Activated CD4-positive, alpha-beta T cell treated with anti-CD3 and anti-CD28 coated beads for 36 hours (primary cell): ENCODE measurements at regions not wholly inside any gene's neighbourhood (a gene's known extent, or its start where the extent isn't known, plus 50 kb on each side); places are given as distances from the start of the nearest gene placed in this dataset.

Source experiments
- ATAC-seq: fragments of 200-7000 bp; cut with Tn5 transposase; one replicate; pipeline ENCODE4 v1.10.0; 2021; ENCODE audit warnings: mild to moderate bottlenecking, moderate library complexity
- CTCF ChIA-PET: fragments of 350-600 bp; sonication (Branson Sonifier 250); formaldehyde crosslinking; loops from one replicate; lab custom pipeline; 2021; ENCODE audit warnings: antibody characterized with exemption; lab: Charles Lee
- POLR2A ChIA-PET: fragments of 350-600 bp; sonication (Branson Sonifier 250); formaldehyde crosslinking; loops from one replicate; lab custom pipeline; 2021; ENCODE audit warnings: antibody characterized with exemption, inconsistent platforms; lab: Charles Lee
- DNase-seq: peaks from one replicate; pipeline ENCODE4 v3.0.0-alpha.2; 2020
- H3K27ac Mint-ChIP-seq: one replicate; pipeline ENCODE4 v1.8.0; 2021; ENCODE audit warnings: mixed read lengths
- H3K27me3 Mint-ChIP-seq: one replicate; pipeline ENCODE4 v1.8.0; 2021; ENCODE audit warnings: mixed read lengths
- H3K36me3 Mint-ChIP-seq: one replicate; pipeline ENCODE4 v1.8.0; 2021; ENCODE audit warnings: low read depth, mixed read lengths
- H3K4me1 Mint-ChIP-seq: one replicate; pipeline ENCODE4 v1.8.0; 2021; ENCODE audit warnings: mixed read lengths
- H3K4me3 Mint-ChIP-seq: one replicate; pipeline ENCODE4 v1.8.0; 2021; ENCODE audit warnings: mild to moderate bottlenecking, moderate library complexity, mixed read lengths
- H3K9me3 Mint-ChIP-seq: one replicate; pipeline ENCODE4 v1.8.0; 2021; ENCODE audit warnings: low read depth, mixed read lengths
- intact Hi-C, 2 experiments: fragments of 100-400 bp; cut with DNase I in 1 of 2; cut with micrococcal nuclease in 1 of 2; formaldehyde crosslinking; loops; one replicate each; pipeline versions ENCODE4 v1.14.2 to v1.15.1; 2022 to 2024; cut with DNase I, micrococcal nuclease

GRCh38 chr7:67392596-67393438 lies 396.2 kb downstream of the TYW1 start:
- POLR2A ChIA-PET: no interaction called here
- intact Hi-C loops: no loop called here
- H3K9me3 Mint-ChIP-seq: peaks cover 4% of the 10 kb centered on the region
- ATAC-seq: no peak
- no peaks in the 10 kb centered on the region for H3K27me3 Mint-ChIP-seq
- H3K4me3 Mint-ChIP-seq: no peak overlapping the region
- no peaks in the 10 kb centered on the region for H3K36me3 Mint-ChIP-seq
- CTCF ChIA-PET: no interaction called here
- no peak for DNase-seq
- H3K4me1 Mint-ChIP-seq: no peaks in the 10 kb centered on the region
- H3K27ac Mint-ChIP-seq: no peak overlapping the region

DNA sequence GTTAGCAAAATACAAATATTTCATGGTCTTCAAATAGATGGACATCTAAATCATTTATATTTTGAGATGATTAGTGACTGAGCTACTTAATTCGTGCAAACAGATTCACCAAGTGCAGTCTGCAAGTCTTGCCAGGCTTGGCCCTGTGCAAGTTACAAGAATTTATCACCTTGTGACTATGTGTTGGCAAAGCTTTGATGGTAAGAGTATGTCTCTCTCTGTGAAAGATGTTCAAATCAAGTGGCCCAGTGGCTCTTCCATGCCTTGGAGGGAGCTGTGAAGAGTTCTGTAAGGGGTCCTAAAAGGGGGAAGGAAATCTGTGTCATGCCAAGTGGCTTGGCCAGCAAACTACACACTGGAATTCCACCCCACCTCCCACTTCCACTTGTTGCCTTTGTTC lies 397.3 kb downstream of the TYW1 start:
- Mint-ChIP-seq H3K27ac (no peak overlapping the region), H3K4me3 (no peak overlapping the region), H3K36me3 (no peaks in the 10 kb centered on the region), H3K4me1 (no peaks in the 10 kb centered on the region), H3K27me3 (no peaks in the 10 kb centered on the region), H3K9me3 (peaks cover 6% of the 10 kb centered on the region)
- intact Hi-C loops: no loop called here
- ATAC-seq (no peak), DNase-seq (no peak)
- POLR2A ChIA-PET: no interaction called here
- CTCF ChIA-PET: no interaction called here

DNA sequence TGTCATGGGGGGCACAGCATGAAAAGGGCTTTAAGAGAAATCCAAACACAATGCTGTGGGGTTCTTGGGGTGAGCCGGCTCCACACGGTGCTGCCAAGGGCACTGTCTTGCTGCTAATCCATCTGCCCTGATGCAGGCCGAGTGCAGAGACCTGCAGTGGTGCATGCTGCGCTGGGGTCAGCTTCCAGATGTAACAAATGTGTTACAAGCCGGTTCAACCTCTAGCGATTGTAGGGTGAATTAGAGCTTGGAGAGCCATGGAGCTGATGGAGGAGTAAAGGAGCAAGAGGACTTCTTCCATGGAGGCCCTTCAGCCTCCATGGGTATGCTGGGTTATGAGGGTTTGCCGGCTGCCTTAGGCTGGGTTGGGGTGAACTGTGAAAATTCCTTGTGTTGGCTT lies 402.3 kb downstream of the TYW1 start:
- no peak for ATAC-seq
- ChIA-PET POLR2A (no interaction called here), CTCF (no interaction called here)
- no peaks in the 10 kb centered on the region for H3K4me1 Mint-ChIP-seq
- H3K9me3 Mint-ChIP-seq: peaks cover 6% of the 10 kb centered on the region
- intact Hi-C loops: no loop called here
- no peaks in the 10 kb centered on the region for H3K36me3 Mint-ChIP-seq
- no peak overlapping the region for H3K27ac Mint-ChIP-seq
- H3K4me3 Mint-ChIP-seq: no peak overlapping the region
- no peak for DNase-seq
- H3K27me3 Mint-ChIP-seq: no peaks in the 10 kb centered on the region

DNA sequence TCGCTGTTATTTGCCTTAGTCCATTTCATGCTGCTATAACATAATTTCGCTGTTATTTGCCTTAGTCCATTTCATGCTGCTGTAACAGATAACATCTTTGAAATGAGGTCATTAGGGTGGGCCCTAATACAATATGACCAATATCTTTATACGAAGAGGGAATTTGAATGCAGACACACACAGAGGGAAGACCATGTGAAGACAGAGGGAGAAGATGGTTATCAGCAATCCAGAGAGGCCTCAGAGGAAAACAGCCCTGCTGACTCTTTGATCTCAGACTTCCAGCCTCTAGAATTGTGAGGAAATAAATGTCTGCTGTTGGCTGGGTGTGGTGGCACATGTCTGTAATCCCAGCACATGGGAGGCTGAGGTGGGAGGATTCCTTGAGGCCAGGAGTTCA lies 404.9 kb downstream of the TYW1 start:
- no peak for DNase-seq
- CTCF ChIA-PET: no interaction called here
- Mint-ChIP-seq H3K4me3 (no peak overlapping the region), H3K27ac (no peak overlapping the region), H3K27me3 (peaks cover 2% of the 10 kb centered on the region), H3K4me1 (no peaks in the 10 kb centered on the region), H3K36me3 (no peaks in the 10 kb centered on the region), H3K9me3 (peaks cover 6% of the 10 kb centered on the region)
- ATAC-seq: no peak
- POLR2A ChIA-PET: no interaction called here
- intact Hi-C loops: no loop called here

DNA sequence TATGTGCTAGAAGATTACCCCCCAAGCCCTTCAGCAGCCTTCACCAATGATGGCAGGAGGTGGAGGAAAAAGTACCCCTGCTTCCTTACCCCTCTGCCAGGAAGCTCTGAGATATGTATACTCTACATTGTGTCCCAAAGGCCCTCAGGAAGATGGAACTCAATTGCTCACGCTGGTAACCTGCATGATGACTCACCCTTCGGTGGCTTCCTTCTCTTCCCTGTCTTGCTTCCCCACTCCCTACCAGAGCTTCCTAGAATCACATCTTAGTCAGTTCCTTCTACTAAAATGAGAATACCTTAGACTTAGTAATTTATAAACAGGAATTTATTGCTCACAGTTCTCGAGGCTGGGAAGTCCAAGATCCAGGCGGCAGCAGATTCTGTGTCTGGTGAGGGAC lies 405.6 kb downstream of the TYW1 start:
- Mint-ChIP-seq H3K4me3 (no peak overlapping the region), H3K27ac (no peak overlapping the region), H3K9me3 (peaks cover 4% of the 10 kb centered on the region), H3K4me1 (no peaks in the 10 kb centered on the region), H3K36me3 (no peaks in the 10 kb centered on the region), H3K27me3 (peaks cover 2% of the 10 kb centered on the region)
- intact Hi-C loops: no loop called here
- ChIA-PET POLR2A (no interaction called here), CTCF (interaction anchor here (0.6 kb wide), 1 partner anchor 511 kb away, joined by 3 read pairs; no protein-coding TSS in a partner anchor)
- ATAC-seq: no peak
- no peak for DNase-seq

- Mint-ChIP-seq H3K4me1 (no peaks in the 10 kb centered on the region), H3K9me3 (no peaks in the 10 kb centered on the region), H3K4me3 (no peak overlapping the region), H3K27ac (no peak overlapping the region), H3K36me3 (no peaks in the 10 kb centered on the region), H3K27me3 (peaks cover 5% of the 10 kb centered on the region)
- ChIA-PET CTCF (interaction anchor here (0.8 kb wide), 1 partner anchor 30 kb away, joined by 4 read pairs; no protein-coding TSS in a partner anchor), POLR2A (no interaction called here)
- no peak for DNase-seq
- intact Hi-C loops: no loop called here
- ATAC-seq: no peak
These were observed 410.3 kb downstream of the TYW1 start for GRCh38 chr7:67406976-67407375.

- no peaks in the 10 kb centered on the region for H3K9me3 Mint-ChIP-seq
- intact Hi-C loops: no loop called here
- DNase-seq: no peak
- H3K36me3 Mint-ChIP-seq: no peaks in the 10 kb centered on the region
- ATAC-seq: no peak
- no peaks in the 10 kb centered on the region for H3K4me1 Mint-ChIP-seq
- H3K4me3 Mint-ChIP-seq: no peak overlapping the region
- peaks cover 5% of the 10 kb centered on the region for H3K27me3 Mint-ChIP-seq
- no peak overlapping the region for H3K27ac Mint-ChIP-seq
- ChIA-PET POLR2A (no interaction called here), CTCF (interaction anchor here (0.8 kb wide), 1 partner anchor 30 kb away, joined by 4 read pairs; no protein-coding TSS in a partner anchor)
These were observed 410.9 kb downstream of the TYW1 start for GRCh38 chr7:67407392-67408071.

DNA sequence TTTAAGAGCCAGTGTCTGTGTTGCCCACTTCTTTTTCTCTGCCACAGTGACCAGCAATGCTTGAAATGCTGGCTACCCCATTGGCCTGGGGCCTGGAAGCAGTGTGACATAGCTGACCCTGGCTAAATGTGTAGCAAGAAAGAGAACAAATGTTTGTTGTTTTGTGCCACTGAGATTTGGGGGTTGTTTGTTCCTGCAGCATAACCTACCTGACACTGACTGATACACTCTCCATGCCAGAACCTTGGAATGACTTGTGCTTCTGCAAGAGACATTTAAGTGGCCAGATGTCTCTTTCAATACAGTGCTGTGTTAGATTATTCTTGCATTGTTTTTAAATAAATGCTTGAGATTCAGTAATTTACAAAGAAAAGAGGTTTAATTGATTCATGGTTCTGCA lies 411.5 kb downstream of the TYW1 start:
- intact Hi-C loops: no loop called here
- Mint-ChIP-seq H3K4me3 (no peak overlapping the region), H3K4me1 (no peaks in the 10 kb centered on the region), H3K9me3 (no peaks in the 10 kb centered on the region), H3K27me3 (peaks cover 7% of the 10 kb centered on the region), H3K36me3 (no peaks in the 10 kb centered on the region), H3K27ac (no peak overlapping the region)
- ChIA-PET CTCF (interaction anchor here (0.7 kb wide), 1 partner anchor 79 kb away, joined by 3 read pairs; no protein-coding TSS in a partner anchor), POLR2A (no interaction called here)
- ATAC-seq (no peak), DNase-seq (no peak)

DNA sequence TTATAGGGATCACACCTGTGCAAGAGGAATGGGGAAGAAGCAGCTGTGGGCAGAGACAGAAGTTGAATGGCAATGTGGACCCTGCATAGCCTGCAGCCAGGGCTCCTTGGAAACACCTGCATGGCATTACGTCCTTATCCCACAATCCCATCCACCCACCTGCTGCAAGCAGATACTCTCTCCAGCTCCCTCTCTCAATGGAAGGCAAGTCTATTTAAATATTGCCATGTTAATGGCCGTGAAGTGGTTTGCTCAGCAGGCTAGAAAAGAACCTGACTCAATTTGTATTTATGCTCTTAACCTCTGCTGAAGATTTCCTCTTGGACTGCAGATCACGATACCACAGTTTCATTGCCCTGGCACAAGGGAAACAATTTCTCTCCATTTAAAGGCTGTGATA lies 417.0 kb downstream of the TYW1 start:
- ATAC-seq (no peak), DNase-seq (no peak)
- peaks cover 3% of the 10 kb centered on the region for H3K9me3 Mint-ChIP-seq
- H3K4me3 Mint-ChIP-seq: no peak overlapping the region
- no peaks in the 10 kb centered on the region for H3K4me1 Mint-ChIP-seq
- no peak overlapping the region for H3K27ac Mint-ChIP-seq
- peaks cover 4% of the 10 kb centered on the region for H3K27me3 Mint-ChIP-seq
- intact Hi-C loops: no loop called here
- POLR2A ChIA-PET: no interaction called here
- CTCF ChIA-PET: no interaction called here
- H3K36me3 Mint-ChIP-seq: no peaks in the 10 kb centered on the region

GRCh38 chr7:67414858-67415257 lies 418.2 kb downstream of the TYW1 start:
- H3K4me3 Mint-ChIP-seq: no peak overlapping the region
- no peaks in the 10 kb centered on the region for H3K36me3 Mint-ChIP-seq
- peaks cover 4% of the 10 kb centered on the region for H3K27me3 Mint-ChIP-seq
- DNase-seq: no peak
- POLR2A ChIA-PET: no interaction called here
- CTCF ChIA-PET: no interaction called here
- intact Hi-C loops: no loop called here
- peaks cover 3% of the 10 kb centered on the region for H3K9me3 Mint-ChIP-seq
- ATAC-seq: no peak
- H3K27ac Mint-ChIP-seq: no peak overlapping the region
- no peaks in the 10 kb centered on the region for H3K4me1 Mint-ChIP-seq

- no peak for DNase-seq
- ChIA-PET POLR2A (no interaction called here), CTCF (no interaction called here)
- intact Hi-C loops: no loop called here
- no peaks in the 10 kb centered on the region for H3K9me3 Mint-ChIP-seq
- no peaks in the 10 kb centered on the region for H3K36me3 Mint-ChIP-seq
- ATAC-seq: no peak
- H3K4me1 Mint-ChIP-seq: no peaks in the 10 kb centered on the region
- H3K27me3 Mint-ChIP-seq: no peaks in the 10 kb centered on the region
- no peak overlapping the region for H3K4me3 Mint-ChIP-seq
- no peak overlapping the region for H3K27ac Mint-ChIP-seq
These were observed 426.0 kb downstream of the TYW1 start for GRCh38 chr7:67422601-67423000.

DNA sequence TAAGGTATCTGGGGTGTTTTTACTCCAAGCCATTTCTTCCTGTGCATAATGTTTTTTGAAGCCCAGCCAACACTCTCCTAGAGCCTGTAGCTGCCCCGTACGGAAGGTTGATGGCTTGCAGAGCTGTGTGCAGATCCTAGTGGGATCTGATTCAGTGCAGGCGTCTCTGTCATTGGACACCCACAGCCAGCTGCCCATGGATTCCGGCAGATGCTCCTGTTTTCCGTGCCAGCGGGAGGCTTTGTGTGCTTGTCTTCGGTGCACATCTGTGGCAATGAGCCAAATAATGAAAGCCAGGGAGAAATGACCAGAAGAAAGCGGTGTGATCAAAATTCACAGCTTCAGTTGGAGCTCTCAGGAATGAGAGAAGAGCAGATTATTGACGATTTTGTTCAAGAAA lies 426.4 kb downstream of the TYW1 start:
- no peak overlapping the region for H3K27ac Mint-ChIP-seq
- no peak for DNase-seq
- H3K9me3 Mint-ChIP-seq: no peaks in the 10 kb centered on the region
- no peaks in the 10 kb centered on the region for H3K4me1 Mint-ChIP-seq
- H3K27me3 Mint-ChIP-seq: no peaks in the 10 kb centered on the region
- ATAC-seq: no peak
- intact Hi-C loops: no loop called here
- no peaks in the 10 kb centered on the region for H3K36me3 Mint-ChIP-seq
- H3K4me3 Mint-ChIP-seq: no peak overlapping the region
- POLR2A ChIA-PET: no interaction called here
- CTCF ChIA-PET: no interaction called here
